ENCODE measurements at regions not wholly inside any gene's neighbourhood (a gene's known extent, or its start where the extent isn't known, plus 50 kb on each side); places are given as distances from the start of the nearest gene placed in this dataset.

DNA sequence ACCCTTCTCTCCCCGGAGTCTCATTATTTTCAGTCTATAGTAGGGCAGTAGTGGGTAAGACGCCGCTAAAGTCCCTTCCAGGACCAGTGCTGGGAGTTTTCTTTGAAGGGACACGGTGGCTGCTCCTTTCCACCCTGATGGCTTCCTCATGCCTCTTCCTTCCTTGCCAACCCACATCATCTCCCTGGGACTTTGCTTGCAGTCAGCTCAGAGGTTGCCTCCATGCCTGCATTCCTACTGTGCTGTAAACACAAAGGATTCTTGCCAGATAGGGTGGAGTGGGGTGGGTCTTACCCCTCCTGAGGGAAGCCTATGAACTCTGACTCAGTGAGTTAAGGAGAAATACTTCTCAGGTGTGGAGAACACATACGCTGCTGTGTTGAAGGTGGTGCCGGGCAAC, 59.9 kb upstream of the IGFBP3 start:
- Histone ChIP-seq H3K27me3 (no peaks in the 10 kb centered on the region), H3K4me1 (peaks cover 19% of the 10 kb centered on the region), H3K36me3 (ENCODE audit: low read depth, missing control alignments) (no peaks in the 10 kb centered on the region), H3K4me3 (no peak overlapping the region), H3K27ac (no peak overlapping the region), H3K9me3 (no peaks in the 10 kb centered on the region)
- no peak for DNase-seq
- 85 to 92% methylated on average over 6 of the region's 6 CpGs for WGBS, 2 donors
- intact Hi-C loops (cut with DNase I; ENCODE audit: low total_unique reads): no loop called here
- no peak for TF ChIP-seq POLR2A (IDR thresholded peaks at IDR 0.05)
- TF ChIP-seq, protein P1, sequence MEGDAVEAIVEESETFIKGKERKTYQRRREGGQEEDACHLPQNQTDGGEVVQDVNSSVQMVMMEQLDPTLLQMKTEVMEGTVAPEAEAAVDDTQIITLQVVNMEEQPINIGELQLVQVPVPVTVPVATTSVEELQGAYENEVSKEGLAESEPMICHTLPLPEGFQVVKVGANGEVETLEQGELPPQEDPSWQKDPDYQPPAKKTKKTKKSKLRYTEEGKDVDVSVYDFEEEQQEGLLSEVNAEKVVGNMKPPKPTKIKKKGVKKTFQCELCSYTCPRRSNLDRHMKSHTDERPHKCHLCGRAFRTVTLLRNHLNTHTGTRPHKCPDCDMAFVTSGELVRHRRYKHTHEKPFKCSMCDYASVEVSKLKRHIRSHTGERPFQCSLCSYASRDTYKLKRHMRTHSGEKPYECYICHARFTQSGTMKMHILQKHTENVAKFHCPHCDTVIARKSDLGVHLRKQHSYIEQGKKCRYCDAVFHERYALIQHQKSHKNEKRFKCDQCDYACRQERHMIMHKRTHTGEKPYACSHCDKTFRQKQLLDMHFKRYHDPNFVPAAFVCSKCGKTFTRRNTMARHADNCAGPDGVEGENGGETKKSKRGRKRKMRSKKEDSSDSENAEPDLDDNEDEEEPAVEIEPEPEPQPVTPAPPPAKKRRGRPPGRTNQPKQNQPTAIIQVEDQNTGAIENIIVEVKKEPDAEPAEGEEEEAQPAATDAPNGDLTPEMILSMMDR (IDR thresholded peaks at IDR 0.05): no peak

DNA sequence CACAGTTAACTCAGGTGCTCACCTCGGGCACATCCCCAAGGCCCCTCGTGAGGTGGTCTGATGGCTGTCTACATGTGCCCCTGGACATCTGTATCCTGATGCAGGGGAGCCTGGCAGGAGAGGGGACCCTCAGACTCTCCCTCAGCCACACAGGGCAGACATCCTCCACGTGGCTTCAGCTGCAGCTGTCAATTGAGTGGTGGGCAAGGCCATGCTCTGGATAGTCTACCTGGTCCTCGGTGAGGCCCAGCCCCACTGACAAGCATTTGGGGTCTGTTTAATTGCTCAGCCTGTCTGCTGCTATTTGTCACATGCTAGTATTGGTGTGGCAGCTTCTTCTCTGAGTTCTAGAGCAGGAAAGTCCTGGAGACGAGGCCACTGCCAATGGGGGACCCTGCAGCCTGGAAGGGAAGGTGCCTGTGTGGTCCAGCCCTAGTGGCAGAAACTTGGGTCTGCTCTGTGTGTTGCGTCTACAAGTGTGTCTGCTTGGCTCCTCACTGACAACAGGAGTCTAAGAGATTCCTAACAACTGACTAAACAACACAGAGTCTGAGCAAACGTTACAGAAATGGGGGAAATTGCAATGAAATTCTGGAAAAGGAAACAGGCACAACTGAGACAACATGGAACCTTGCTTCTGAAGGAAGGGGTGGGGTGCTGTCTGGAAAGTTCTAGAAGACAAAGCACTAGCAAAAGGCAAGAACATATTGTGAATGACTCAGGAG, 59.3 kb upstream of the IGFBP3 start:
- intact Hi-C loops (cut with DNase I; ENCODE audit: low total_unique reads): no loop called here
- no peaks in the 10 kb centered on the region for H3K27me3 ChIP-seq
- no peak for DNase-seq

DNA sequence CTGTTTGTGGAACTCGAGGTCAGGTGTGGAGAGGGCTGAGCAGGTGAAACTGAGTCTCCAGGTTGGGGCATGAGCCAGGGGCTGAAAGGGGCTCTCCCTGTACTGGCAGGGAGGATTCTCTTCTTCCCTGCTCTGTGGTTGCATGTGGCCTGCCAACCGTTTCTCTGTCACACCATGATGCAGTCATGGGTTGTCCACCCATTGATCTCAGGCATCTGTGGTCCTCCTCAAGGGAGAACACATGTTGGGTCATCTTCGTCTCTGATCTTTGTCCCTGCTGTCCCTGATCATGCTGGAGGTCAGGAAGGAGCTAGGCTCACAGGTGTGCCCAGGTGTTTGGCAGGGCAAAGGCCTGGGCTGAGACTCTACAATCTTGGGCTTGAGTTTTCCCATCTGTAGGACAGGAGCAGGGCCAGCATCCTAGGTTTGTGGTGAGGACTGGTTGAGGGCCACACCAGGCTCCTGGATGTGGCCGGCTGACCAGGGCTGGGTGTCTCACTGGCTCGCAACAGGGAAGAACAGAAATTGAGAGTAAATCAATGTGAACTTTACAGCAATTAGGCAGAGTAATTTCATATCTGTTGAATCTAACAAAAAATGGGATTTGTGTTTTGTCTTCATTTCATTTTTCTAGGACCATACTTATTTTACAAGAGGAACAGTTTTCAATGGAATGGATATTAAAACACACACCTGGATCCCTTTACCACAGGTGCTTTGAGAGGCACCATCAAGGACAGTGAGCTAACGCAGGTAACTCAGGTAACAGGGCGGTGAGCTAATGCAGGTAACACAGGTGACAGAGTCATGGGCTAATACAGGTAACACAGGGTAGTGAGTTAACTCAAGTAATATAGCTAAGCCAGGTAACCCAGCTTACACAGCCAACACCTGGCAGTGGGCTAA, 58.5 kb upstream of the IGFBP3 start:
- no peaks in the 10 kb centered on the region for H3K36me3 ChIP-seq (ENCODE audit: low read depth, missing control alignments)
- no peak overlapping the region for H3K4me3 ChIP-seq
- no peaks in the 10 kb centered on the region for H3K27me3 ChIP-seq
- H3K27ac ChIP-seq: no peak overlapping the region
- no peak for DNase-seq
- peaks cover 18% of the 10 kb centered on the region for H3K4me1 ChIP-seq
- no peaks in the 10 kb centered on the region for H3K9me3 ChIP-seq
- intact Hi-C loops (cut with DNase I; ENCODE audit: low total_unique reads): no loop called here
- no peak for TF ChIP-seq POLR2A (IDR thresholded peaks at IDR 0.05)
- TF ChIP-seq, protein P1 (IDR thresholded peaks at IDR 0.05): no peak
- 83 to 96% methylated on average over 6 to 7 of the region's 7 CpGs for WGBS, 2 donors

More for the DNA sequence above, 59.3 kb upstream of the IGFBP3 start:
- TF ChIP-seq POLR2A (IDR thresholded peaks at IDR 0.05): no peak
- TF ChIP-seq, protein P1 (IDR thresholded peaks at IDR 0.05): no peak
- Histone ChIP-seq H3K36me3 (ENCODE audit: low read depth, missing control alignments) (no peaks in the 10 kb centered on the region), H3K4me3 (no peak overlapping the region), H3K4me1 (peaks cover 19% of the 10 kb centered on the region), H3K27ac (no peak overlapping the region), H3K9me3 (no peaks in the 10 kb centered on the region)
- WGBS, 2 donors: 81 to 86% methylated on average over 5 to 7 of the region's 7 CpGs

DNA sequence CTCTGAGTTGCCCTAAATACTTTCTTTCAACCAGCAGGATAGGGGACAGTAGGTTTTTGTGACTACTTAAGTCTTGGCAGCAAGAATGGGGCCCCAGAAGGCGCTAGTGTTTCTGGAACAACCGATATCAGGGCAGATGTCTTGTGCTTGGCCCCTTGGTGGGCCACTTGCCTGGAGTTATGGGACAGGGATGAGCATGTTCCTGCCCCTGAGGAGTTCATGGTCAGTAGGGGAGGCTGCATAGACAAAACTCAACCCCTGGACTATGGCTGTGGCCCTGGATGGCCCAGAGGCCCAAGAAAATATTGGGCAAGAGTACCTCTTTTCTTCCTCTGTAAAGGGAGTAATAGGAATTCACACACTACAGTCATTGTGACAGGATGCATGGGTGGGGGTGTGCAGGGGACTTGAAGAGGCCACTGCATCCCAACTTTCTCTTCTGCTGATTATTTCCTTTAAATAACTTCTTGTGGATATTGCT, 57.7 kb upstream of the IGFBP3 start:
- no peaks in the 10 kb centered on the region for H3K36me3 ChIP-seq (ENCODE audit: low read depth, missing control alignments)
- no peak for DNase-seq
- no peak for TF ChIP-seq POLR2A (IDR thresholded peaks at IDR 0.05)
- TF ChIP-seq, protein P1 (IDR thresholded peaks at IDR 0.05): no peak
- intact Hi-C loops (cut with DNase I; ENCODE audit: low total_unique reads): no loop called here
- no peaks in the 10 kb centered on the region for H3K27me3 ChIP-seq
- WGBS, 2 donors: 26 to 46% methylated on average over 2 of the region's 2 CpGs
- H3K27ac ChIP-seq: peak overlapping the region in 1 of 2 donors; percentile 51
- H3K4me1 ChIP-seq: peaks cover 20% of the 10 kb centered on the region
- H3K4me3 ChIP-seq: no peak overlapping the region
- H3K9me3 ChIP-seq: no peaks in the 10 kb centered on the region
